NCI-H526 (cell line): ENCODE measurements at regions not wholly inside any gene's neighbourhood (a gene's known extent, or its start where the extent isn't known, plus 50 kb on each side); places are given as distances from the start of the nearest gene placed in this dataset.

Experiments
- DNase-seq, 2 experiments: peaks; one replicate each; lab custom pipeline; 2025; lab: John Stamatoyannopoulos, UW

GRCh38 chr18:41459656-41460055 is 495.4 kb upstream of the PIK3C3 start:
- DNase-seq, result no peak

- peak; percentile 14 to 43 for DNase-seq
Observed at GRCh38 chr18:41458376-41458775, 496.7 kb upstream of the PIK3C3 start.

GRCh38 chr18:41457765-41458326 is 497.2 kb upstream of the PIK3C3 start:
- DNase-seq, result no peak

- DNase-seq, result no peak
Observed at GRCh38 chr18:41456831-41457230, 498.2 kb upstream of the PIK3C3 start.

GRCh38 chr18:41449612-41450011 is 505.4 kb upstream of the PIK3C3 start:
- DNase-seq, result no peak

GRCh38 chr18:41444943-41445342 is 510.1 kb upstream of the PIK3C3 start:
- DNase-seq, result no peak

- no peak for DNase-seq
Observed at GRCh38 chr18:41436772-41437171, 518.3 kb upstream of the PIK3C3 start.

- DNase-seq, result no peak
Observed at GRCh38 chr18:41418598-41418997, 536.4 kb upstream of the PIK3C3 start.

- no peak for DNase-seq
Observed at GRCh38 chr18:41416044-41416443, 539.0 kb upstream of the PIK3C3 start.

- DNase-seq, result no peak
Observed at GRCh38 chr18:41410006-41410405, 545.0 kb upstream of the PIK3C3 start.

- no peak for DNase-seq
Observed at GRCh38 chr18:41406834-41407233, 548.2 kb upstream of the PIK3C3 start.

GRCh38 chr18:41396861-41397260 is 558.2 kb upstream of the PIK3C3 start:
- no peak for DNase-seq

- DNase-seq, result no peak
Observed at GRCh38 chr18:41396211-41396610, 558.8 kb upstream of the PIK3C3 start.

GRCh38 chr18:41395695-41396094 is 559.3 kb upstream of the PIK3C3 start:
- peak in 1 of 2 experiments; percentile 18 for DNase-seq

- peak; percentile 25 to 83 for DNase-seq
Observed at GRCh38 chr18:41391616-41392595, 563.1 kb upstream of the PIK3C3 start.

- no peak for DNase-seq
Observed at GRCh38 chr18:41390309-41390708, 564.7 kb upstream of the PIK3C3 start.

GRCh38 chr18:41378598-41378997 is 576.4 kb upstream of the PIK3C3 start:
- peak in 1 of 2 experiments; percentile 13 for DNase-seq

- DNase-seq, result no peak
Observed at GRCh38 chr18:41373612-41374011, 581.4 kb upstream of the PIK3C3 start.

GRCh38 chr18:41372046-41372665 is 582.9 kb upstream of the PIK3C3 start:
- no peak for DNase-seq

GRCh38 chr18:41371156-41372045 is 583.6 kb upstream of the PIK3C3 start:
- no peak for DNase-seq

GRCh38 chr18:41370740-41371139 is 584.3 kb upstream of the PIK3C3 start:
- no peak for DNase-seq

- no peak for DNase-seq
Observed at GRCh38 chr18:41357708-41358107, 597.3 kb upstream of the PIK3C3 start.
